HepG2 (cell line): ENCODE measurements at regions not wholly inside any gene's neighbourhood (a gene's known extent, or its start where the extent isn't known, plus 50 kb on each side); places are given as distances from the start of the nearest gene placed in this dataset.

Experiments used
- AFF4 ChIP-seq: sonication (generic); formaldehyde crosslinking; IDR thresholded peaks from 2 replicates; pipeline ENCODE4 v1.4.0; 2020; ENCODE audit warnings: missing genetic modification reagents
- CSRNP1 ChIP-seq: sonication (generic); formaldehyde crosslinking; IDR thresholded peaks from 2 replicates; pipeline ENCODE4 v1.8.1; 2023; ENCODE audit warnings: mild to moderate bottlenecking, missing genetic modification reagents
- HCFC1 ChIP-seq: fragments of 150-350 bp; IDR thresholded peaks from 2 replicates; pipeline ENCODE4 v1.6.1; 2014; ENCODE audit warnings: low read depth, low read length
- NR2F6 ChIP-seq, 2 experiments: IDR thresholded peaks; 2 replicates each; pipeline ENCODE4 v1.6.1; 2016; ENCODE audit warnings: antibody characterized with exemption in 1 of 2, mild to moderate bottlenecking in 1 of 2
- SP140L ChIP-seq: sonication (generic); formaldehyde crosslinking; IDR thresholded peaks from 2 replicates; pipeline ENCODE4 v1.4.0; 2020; ENCODE audit warnings: missing genetic modification reagents, borderline replicate concordance
- TOE1 ChIP-seq: sonication (generic); formaldehyde crosslinking; IDR thresholded peaks from 2 replicates; pipeline ENCODE4 v1.4.0; 2020; ENCODE audit warnings: mild to moderate bottlenecking, missing genetic modification reagents
- ZBTB42 ChIP-seq: sonication (generic); formaldehyde crosslinking; IDR thresholded peaks from 2 replicates; pipeline ENCODE4 v1.5.0; 2020; ENCODE audit warnings: mild to moderate bottlenecking, missing genetic modification reagents
- TF ChIP-seq, protein P1 (sequence below): sonication (generic); formaldehyde crosslinking; IDR thresholded peaks from 2 replicates; pipeline ENCODE4 v1.5.1; 2020; ENCODE audit warnings: missing genetic modification reagents, mild to moderate bottlenecking, borderline replicate concordance
- TF ChIP-seq, protein P2 (sequence below): sonication (generic); formaldehyde crosslinking; IDR thresholded peaks from 2 replicates; pipeline ENCODE4 v1.4.0; 2020; ENCODE audit warnings: low read depth, mild to moderate bottlenecking, missing genetic modification reagents

GRCh38 chr5:57559110-57559635, 76.6 kb upstream of the ACTBL2 start (continued):
- TF ChIP-seq, protein P1, sequence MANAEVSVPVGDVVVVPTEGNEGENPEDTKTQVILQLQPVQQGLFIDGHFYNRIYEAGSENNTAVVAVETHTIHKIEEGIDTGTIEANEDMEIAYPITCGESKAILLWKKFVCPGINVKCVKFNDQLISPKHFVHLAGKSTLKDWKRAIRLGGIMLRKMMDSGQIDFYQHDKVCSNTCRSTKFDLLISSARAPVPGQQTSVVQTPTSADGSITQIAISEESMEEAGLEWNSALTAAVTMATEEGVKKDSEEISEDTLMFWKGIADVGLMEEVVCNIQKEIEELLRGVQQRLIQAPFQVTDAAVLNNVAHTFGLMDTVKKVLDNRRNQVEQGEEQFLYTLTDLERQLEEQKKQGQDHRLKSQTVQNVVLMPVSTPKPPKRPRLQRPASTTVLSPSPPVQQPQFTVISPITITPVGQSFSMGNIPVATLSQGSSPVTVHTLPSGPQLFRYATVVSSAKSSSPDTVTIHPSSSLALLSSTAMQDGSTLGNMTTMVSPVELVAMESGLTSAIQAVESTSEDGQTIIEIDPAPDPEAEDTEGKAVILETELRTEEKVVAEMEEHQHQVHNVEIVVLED (CRISPR knock-in tag), result no peak
- no peak for TF ChIP-seq SP140L (CRISPR knock-in tag)
- no peak for TF ChIP-seq HCFC1
- no peak for TF ChIP-seq TOE1 (CRISPR knock-in tag)
- TF ChIP-seq, protein P2, sequence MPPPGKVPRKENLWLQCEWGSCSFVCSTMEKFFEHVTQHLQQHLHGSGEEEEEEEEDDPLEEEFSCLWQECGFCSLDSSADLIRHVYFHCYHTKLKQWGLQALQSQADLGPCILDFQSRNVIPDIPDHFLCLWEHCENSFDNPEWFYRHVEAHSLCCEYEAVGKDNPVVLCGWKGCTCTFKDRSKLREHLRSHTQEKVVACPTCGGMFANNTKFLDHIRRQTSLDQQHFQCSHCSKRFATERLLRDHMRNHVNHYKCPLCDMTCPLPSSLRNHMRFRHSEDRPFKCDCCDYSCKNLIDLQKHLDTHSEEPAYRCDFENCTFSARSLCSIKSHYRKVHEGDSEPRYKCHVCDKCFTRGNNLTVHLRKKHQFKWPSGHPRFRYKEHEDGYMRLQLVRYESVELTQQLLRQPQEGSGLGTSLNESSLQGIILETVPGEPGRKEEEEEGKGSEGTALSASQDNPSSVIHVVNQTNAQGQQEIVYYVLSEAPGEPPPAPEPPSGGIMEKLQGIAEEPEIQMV, result no peak
- TF ChIP-seq AFF4, result no peak
- no peak for TF ChIP-seq ZBTB42
- TF ChIP-seq NR2F6 (IDR thresholded peaks at IDR 0.05), result no peak
- no peak for TF ChIP-seq NR2F6 (CRISPR knock-in tag; IDR thresholded peaks at IDR 0.05)
- no peak for TF ChIP-seq CSRNP1 (CRISPR knock-in tag)
